Brain pericyte (primary cell): ENCODE measurements at regions not wholly inside any gene's neighbourhood (a gene's known extent, or its start where the extent isn't known, plus 50 kb on each side); places are given as distances from the start of the nearest gene placed in this dataset.

Experiments
- DNase-seq: peaks from one replicate; pipeline ENCODE4 v3.0.0-alpha.2; 2012; ENCODE audit warnings: low read depth, low spot score

DNA sequence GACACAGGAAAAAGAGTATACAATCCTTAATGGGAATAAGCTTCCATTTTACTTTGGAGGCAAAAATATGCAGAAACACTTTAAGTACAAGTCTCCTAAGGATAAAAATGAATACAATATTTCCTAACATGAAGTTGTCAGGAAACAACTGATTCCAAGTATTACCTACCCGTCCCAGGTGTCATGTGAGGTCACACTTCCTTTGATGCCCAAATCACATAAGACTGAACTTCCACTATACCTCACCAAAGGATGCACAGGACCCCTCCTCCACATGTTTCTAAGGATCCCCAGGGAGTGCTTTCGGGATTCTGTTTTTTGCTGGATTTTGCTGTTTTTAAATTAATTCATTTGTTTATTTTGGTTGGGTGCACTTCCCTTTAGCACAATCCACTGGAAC lies 438.5 kb upstream of the TCF4 start:
- DNase-seq = no peak

DNA sequence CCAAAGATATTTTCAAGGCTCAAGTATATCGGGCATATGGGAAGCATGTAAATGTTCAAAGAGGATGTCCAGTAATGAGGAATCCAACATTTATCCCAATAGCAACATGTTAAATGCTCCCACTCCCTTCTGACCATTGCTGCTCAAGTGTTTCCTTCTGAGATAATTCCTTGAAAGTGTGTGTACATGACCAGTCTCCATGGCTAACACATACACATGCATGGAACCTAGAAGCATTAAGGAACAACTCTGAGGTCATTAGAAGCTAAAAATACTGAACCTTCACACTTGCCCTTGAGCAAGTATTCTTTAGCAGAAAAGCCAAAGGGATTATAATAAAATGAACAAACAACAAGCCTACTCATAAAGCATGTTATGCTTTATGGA lies 433.8 kb upstream of the TCF4 start:
- no peak for DNase-seq

DNA sequence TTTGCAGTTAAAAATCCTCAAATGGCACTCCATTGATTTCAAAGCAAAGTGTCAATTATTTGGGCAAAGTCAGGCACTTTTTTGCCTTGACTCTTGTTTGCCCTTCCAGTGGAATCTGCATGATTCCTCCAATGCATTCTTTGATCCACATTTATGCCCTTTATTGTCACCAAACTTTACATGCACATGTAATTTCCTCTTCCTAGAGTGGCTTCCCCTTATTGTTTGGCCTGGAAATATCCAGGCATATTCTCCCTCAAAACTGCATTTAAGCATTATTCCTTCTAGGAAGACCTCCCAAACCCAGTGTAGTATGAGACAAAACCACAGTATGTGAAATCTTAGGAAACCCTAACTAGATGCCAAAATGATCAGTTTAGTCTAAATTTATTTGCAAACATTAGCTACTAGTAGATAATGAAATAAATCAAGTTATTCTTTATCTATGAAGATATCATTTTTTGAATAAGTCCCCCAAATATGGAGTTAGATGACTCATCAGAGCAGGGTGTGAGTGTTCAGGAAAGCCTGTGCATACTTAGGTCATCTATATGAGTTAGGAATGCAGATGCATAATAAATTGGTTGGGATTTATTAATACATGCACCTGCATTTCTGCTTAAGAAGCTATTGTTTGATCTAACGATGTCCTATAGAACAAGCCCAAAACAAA lies 433.3 kb upstream of the TCF4 start:
- no peak for DNase-seq

DNA sequence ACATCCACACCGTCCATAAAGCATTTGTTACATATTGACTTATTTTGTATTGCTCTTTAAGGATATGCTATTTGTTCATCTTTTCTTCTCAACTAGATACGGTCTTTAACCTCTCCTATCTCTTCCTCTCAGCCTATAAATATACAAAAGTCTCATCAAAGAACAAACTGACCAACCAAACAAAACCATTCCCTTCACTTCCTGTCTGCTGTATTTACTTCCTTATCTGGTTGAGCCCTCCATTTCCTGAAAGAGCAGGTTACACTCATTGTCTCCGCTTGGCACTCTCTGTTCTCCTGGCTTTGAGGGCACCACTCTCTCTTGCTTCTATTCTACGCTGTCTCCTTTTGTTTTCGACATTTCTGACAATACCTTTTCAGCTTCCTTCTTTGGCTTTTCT lies 431.9 kb upstream of the TCF4 start:
- no peak for DNase-seq

DNA sequence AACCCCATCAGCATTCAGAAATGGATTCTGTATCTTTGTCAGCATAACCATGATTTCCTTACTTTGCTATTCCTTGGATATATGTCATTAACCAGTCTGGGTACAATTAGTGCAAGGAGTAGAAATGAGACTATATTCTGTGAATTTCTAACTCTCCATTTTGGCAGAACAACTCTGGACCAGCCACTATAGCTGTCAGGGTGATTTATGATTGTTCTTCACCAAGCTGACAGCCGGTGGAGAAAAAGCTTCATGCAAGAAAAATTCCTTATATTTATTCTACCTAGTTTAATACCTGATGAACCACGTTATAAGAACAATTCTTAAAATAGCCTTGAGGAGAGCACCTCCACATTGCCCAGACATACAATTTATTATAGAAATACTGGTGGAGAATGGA lies 431.2 kb upstream of the TCF4 start:
- DNase-seq = no peak

DNA sequence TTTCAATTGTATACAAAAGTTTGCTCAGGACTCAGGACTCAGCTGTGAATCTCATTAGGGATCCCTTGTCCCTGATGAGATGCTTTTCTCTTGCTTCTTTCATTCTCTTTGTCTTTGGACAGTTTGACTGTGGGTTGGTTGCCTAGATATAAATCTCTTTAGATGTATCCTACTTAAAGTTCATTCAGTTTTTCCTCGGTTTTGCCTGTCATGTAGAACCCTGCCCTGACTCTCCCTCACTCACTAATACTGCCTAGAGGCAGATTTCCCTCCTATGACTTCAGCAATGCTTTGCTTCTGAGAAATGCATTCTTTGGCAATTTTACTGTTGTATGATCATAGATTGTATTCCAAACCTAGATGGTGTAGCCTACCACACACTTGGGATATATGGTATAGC lies 421.4 kb upstream of the TCF4 start:
- DNase-seq = no peak

DNA sequence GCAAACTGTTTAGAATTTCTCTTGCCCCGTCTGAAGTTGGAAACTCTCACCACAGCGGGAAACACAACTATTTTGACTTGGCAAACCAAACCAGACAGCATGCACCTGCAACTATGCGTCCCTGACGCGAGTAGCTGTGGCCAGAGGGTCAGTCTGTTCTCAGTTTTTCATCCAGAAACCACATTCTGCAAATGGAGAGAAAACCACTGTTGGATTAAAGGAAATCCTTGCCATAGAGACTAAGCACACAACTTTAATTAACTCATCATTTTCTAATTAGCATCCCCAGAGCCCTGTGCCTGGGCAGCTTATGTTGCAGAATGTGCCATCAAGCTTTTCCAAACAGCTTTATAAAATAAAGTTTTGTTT lies 415.7 kb upstream of the TCF4 start:
- DNase-seq = no peak

DNA sequence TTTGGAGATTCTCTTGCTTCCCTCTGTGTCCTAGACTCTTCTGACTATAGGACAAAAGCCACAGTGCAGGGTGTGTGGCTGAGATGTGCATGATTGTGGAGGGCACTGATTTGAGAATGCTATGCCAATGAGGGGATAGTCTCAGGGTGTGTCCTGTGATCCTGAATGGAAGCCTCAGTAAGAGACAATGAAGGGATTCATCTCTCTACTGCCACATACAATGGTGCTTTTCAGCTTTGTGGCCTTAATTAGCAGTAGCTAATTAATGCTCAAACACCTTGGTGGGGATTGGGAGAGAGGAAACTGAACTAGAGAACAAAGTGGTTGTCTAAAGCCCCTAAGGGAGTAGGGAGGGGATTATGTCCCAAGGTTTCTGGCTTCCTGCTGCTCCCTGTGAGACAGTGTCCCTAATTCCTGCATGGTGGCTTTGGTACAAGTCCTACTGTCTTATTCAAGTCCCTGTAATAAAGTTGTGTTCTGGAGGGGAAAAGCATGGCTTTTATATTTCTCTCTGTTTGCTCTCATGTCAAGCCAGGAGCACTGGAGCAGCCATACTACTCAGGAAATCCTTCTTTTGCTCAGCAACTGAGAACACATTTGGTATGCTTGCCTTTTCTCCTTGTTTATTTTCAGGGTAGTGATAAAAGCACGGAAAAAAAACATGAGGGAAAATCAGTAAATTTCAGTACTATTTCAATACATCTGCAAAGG lies 415.2 kb upstream of the TCF4 start:
- DNase-seq = no peak

DNA sequence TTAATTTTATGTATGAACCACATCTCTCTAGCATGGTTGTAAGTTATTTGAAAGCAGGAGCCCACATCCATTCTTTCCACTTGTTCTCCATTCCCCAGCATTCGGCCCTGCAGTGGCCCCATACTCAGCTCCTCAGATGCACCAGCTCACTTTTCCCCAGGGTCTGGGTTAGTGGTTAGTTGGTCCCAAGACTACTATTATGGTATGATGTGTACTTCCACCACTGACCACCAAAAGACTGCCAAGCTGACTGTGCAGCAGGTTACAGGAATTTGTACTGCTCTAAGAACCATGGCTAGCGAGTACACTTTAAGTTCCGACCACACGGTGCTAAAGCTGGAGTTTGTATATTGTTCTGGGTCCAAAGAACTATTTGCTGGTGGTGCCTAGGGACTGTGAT lies 413.6 kb upstream of the TCF4 start:
- DNase-seq = no peak

DNA sequence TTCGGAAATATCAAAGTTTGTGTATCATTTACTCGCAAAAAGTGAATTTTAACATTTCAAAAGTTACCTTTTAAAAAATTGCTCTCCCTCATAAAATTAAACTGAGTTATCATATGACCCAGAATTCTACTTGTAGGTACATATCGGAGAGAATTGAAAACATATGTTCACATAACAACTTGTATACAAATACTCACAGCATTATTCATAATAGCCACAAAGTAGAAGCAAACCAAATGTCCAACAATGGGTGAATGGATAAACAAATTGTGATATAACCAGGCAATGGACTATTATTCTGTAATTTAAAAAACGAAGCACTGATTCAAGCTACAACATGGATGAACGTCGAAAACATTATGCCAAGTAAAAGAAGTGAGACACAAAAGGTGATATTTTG lies 412.0 kb upstream of the TCF4 start:
- DNase-seq = no peak

DNA sequence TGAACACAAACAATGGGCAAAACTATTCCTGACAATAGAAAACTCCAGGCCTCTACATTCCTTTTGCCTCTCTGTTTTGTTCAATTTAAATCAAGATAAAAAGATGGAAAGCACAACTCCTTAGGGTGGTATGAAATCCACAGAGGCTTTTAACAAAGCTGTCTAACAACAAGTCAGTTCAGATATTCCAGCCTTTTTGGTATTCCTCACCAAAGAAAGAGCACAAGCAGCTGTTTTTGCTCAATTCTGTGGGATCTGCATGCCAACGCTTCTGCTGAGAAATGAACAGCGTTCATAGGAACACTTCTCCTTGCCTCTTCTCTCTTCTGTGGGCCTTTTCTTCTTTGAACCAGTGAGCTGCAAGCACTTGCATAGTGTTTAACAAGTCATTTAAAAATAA lies 411.6 kb upstream of the TCF4 start:
- no peak for DNase-seq

DNA sequence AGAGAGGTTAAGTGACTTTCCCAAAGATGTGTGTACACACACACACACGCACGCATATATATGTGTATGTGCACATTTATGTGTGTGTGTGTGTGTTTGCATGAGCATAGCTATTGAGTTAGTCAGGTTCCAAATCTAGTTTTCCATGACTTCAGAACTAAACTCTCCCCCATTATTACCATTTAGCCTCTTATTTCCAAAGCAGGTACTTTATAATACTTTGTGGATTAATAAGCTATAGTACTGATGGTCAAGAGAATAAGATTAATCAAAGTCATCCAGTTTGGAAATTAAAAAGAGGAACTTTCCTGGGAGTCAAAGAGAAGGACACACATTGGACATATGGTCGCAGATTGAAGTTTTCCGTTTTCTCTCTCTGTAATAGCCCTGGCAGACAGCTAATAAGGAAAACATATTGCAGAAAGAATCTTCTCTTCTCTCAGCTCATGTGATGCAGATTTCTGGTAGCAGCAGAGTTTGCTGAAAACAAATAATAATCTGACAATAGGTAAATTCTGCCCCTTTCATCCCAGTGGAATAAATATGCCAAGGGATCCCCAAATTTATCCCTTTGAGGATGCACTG lies 410.9 kb upstream of the TCF4 start:
- no peak for DNase-seq

DNA sequence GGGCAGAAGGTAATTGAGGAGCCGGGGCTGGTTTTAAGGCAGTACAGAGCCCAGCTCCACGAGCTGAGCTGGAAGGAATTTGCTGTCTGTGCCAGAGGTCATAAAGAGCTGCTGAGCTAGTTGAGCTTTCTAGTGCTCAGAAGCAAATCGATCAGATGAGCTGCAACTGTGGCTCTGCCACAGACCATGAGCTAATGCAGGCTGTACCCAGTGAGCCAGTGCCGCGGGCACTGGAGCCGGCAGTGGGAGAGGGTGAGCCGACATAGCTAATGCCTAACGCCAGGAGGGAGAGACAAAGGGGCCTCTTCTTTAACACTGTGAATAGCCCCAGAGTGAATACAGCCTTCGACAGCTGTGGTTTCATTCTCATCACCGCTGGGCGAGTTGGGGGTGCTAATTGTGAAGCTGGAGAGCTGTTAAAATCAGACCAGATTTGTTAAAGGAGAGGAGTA lies 410.1 kb upstream of the TCF4 start:
- no peak for DNase-seq

DNA sequence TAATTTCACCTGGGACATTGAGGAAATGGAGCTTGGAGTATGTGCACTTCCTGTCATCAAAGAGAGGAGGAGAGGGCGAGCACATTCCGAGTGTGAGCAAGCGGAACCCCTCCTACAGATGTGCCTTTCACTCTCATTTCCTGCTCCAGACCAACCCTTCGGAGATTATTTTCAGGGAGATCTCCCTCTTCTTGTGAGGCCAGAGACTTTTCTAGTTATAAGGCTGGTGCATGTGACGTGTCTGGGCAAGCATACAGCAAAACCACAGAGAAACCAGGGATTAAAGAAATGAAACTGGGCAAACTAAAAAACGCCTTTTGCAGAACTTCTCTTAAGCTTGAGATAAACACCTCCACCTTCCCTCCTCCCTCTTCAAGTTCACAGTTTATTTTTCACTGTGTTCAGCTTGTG lies 409.2 kb upstream of the TCF4 start:
- DNase-seq = no peak

DNA sequence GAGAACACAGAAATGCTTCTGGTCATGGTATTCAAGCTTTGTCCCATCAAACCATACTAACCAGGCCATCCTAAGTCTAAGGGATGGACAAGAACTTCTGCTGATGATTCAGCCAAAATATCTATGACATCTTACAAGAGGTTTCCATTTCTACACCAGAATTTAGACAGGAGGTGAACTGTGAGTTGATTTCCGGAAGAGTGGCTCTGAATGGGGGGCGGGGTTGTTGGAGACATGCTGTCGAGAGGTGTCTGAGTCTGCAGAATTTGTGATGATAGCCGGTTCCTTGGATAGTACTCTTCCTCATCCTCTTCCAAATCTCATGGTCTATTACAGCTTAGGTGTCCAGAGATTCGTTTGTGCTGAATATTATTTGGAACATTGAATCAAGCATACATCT lies 408.7 kb upstream of the TCF4 start:
- DNase-seq = no peak

DNA sequence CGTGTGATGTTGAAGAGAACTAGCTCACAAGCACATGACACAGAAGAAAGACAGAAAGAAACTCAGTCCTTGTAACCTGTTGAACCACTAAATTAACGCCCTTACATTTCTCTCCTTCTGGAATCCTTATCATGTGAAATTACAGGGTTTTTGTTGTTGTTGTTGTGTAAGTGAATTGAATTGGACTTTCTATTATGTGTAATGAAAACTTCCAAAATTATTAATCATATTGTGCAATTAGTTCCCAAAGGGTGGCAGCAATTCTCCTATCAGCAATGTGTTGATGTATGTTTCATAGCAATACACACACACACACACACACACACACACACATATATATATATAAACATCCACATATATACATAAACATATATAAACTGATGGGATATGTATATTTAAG lies 402.2 kb upstream of the TCF4 start:
- DNase-seq = no peak

DNA sequence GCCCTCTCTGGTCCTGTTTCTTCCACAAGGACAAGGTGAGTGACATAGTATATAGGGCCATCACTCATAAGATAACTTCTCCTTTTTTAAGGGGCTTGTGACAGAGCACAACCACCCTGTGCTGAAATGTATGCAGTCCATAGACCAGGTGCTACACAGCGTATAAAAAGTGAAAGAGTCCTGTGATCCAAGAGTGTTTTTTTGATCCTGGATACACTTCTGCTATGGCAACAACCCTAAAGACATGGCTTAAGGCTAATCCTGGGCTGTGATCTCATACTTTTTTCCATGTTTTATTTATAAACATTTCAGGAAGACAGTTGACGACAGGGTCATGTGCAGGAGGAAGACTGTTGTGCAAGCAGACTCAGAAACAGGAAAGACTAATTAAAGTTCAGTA lies 400.5 kb upstream of the TCF4 start:
- DNase-seq = no peak

DNA sequence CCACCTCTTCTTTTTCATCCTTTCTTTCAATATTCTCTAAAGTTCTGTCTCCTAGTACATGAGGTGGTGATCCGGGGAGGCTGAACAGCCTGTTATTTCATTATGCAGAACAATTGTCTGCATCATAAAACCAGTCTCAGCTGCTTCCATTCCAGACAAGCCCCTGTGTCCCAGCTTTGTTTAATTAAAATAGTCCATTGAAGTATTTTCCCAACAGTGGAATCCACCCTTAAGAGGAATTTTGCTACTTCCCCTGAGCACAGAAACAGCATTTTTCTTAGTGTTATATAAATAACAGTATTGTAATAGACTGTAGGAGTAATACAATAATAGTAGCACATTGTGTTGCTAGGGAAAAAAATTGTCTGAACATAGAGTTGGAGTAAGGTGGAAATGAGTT lies 395.4 kb upstream of the TCF4 start:
- no peak for DNase-seq

DNA sequence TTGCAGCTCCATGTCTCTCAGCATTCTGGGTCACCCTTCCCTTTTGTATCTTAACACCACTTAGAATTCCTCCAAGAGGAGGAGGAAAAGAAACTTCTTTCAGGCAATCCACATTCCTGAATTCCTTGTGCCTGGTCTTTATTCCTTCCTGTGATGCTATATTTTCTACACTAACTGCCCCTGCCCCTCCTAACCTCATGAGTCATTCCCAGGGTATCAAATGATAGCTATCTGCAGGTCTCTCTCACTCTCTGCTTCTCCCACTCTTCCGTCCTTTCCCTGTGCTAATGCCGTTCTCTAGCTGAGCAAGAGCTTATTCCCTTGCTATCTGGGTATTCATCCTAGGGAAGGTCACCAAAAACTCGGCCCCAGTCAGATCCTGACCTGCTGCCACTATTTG lies 395.0 kb upstream of the TCF4 start:
- DNase-seq = no peak

DNA sequence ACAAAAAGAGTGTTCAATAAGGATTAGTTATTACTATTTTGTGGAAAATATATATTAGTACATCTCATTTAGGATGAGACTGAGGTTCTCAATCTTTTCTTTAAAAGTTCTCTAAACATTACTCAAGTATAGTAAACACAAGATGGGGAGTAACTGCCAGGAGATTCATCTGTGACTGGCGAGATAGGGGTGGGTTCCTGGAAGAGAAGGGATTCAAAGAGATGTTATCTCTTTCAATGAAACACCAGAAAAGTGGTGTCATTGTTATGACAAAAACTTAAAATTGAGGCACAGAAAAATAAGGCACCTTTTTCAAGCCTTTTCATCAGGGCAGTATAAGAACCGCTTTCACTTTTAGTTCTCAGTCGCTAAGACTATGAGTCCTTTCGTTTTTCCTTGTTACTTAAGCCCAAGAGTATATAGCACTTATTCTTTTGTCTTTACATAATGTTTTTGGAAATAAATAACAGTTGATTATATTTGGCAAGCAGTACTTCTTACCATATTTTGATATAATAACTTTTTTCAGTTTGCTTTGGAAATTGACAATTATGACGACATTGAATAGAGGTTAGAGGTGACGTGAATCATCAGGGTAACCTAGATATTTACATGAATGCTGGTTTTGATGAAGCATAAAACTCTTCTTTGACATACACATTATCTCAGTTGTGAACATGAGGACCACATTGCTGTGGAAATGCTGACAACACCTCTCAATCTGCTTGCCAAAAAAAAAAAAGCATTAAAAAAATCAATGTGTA lies 393.9 kb upstream of the TCF4 start:
- no peak for DNase-seq

DNA sequence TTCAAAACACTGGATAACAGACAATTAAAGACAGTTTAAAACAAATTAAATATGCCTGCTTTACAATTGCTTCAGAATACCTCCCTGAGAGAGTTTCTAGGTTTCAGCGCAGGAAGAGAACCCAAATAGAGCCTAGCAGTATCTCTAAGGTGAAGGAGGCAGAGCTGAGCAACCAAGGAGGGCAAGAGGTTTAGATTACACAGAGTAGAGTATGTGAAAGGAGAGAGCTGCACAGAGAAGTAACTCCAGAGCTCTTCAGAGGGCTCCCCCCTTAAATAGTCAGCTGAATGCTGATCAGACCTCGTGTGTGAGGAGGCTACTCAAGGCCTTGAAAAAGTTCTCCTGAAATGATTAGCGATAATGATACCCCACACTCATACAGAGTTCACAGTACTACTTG lies 386.5 kb upstream of the TCF4 start:
- no peak for DNase-seq

DNA sequence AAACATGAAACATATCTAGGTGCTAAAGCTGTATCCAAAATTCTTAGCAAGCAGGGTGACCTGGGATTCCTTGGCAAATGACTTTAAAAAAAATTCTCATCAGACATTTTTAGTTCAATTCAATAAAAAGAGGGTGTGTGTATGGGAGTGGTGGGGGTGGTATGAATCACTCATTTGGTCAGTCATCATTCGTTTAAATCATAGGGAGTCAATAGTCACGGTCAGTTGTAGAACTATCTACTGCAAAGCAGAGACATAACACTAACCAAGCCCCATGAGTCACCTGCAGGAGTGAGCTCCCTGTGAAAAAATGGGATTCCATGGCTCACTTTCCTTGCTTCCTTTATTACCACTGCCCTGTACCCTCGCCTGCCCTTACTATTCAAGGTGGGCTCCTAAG lies 380.6 kb upstream of the TCF4 start:
- no peak for DNase-seq

DNA sequence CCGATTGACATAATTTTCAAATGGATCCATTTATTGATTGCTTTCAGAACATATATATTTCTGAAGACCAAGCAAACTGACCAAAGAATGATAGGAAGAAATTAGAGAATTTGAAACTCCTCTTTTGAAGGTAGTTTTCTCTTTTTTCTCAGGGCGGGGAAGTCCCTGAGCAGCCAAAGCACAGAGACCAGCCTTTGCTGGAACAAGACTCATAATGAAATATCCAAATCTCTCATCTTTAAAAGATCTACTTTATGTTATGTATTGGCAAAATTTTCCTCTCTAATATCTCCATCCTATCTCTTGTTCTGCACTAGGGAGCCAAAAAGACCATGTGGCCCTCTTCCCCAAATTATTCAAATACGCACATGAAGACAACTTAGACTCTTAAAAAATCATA lies 379.0 kb upstream of the TCF4 start:
- DNase-seq = no peak
